Natural killer cell treated with Interleukin-12 subunit alpha and Interleukin-12 subunit beta and Interleukin-15 and Interleukin-18, amount 100 ng/mL, for 72 hours (primary cell): ENCODE measurements at regions not wholly inside any gene's neighbourhood (a gene's known extent, or its start where the extent isn't known, plus 50 kb on each side); places are given as distances from the start of the nearest gene placed in this dataset.
A peak's percentile ranks its signal among the peaks of the same experiment; 100 is the strongest.
"Not testable (repeated sequence)": the region's sequence is repeated elsewhere in the genome, so short reads cannot be mapped to it uniquely, and the experiment has no call there.

Experiments used
- ATAC-seq, 2 donors: fragments of 150-1000 bp; cut with Tn5 transposase in 1 of 2; sonication (Bioruptor Pico), chemical (Tn5 transposase) in 1 of 2; 2 replicates each; pipeline ENCODE4 v1.10.0; 2021
- DNase-seq: peaks from one replicate; pipeline ENCODE4 v3.0.0; 2022; ENCODE audit warnings: low spot score
- H3K27ac Mint-ChIP-seq, 2 donors: 1 replicate in 1 of 2; 2 replicates in 1 of 2; pipeline ENCODE4 v1.8.0; 2022; ENCODE audit warnings: mixed read lengths in 2 of 2, mild to moderate bottlenecking in 1 of 2, moderate library complexity in 1 of 2
- H3K27me3 Mint-ChIP-seq, 2 donors: 1 replicate in 1 of 2; 2 replicates in 1 of 2; pipeline ENCODE4 v1.8.0; 2022; ENCODE audit warnings: mixed read lengths in 2 of 2
- H3K36me3 Mint-ChIP-seq: one replicate; pipeline ENCODE4 v1.8.0; 2022; ENCODE audit warnings: mixed read lengths
- H3K4me1 Mint-ChIP-seq, 2 donors: 1 replicate in 1 of 2; 2 replicates in 1 of 2; pipeline ENCODE4 v1.8.0; 2022; ENCODE audit warnings: low read depth in 2 of 2, mixed read lengths in 2 of 2, mild to moderate bottlenecking in 1 of 2
- H3K4me3 Mint-ChIP-seq: one replicate; pipeline ENCODE4 v1.8.0; 2022; ENCODE audit warnings: mixed read lengths
- H3K9me3 Mint-ChIP-seq: 2 replicates; pipeline ENCODE4 v1.8.0; 2022; ENCODE audit warnings: mixed read lengths

- not testable (repeated sequence) for H3K36me3 Mint-ChIP-seq, DNase-seq, H3K9me3 Mint-ChIP-seq, ATAC-seq, H3K4me3 Mint-ChIP-seq, H3K27me3 Mint-ChIP-seq, H3K27ac Mint-ChIP-seq
- H3K4me1 Mint-ChIP-seq = peaks cover 0 to 16% of the 10 kb centered on the region in 2 donors
These were observed 71.5 kb downstream of the WSB1 start for GRCh38 chr17:27365329-27365945.

GRCh38 chr17:27366437-27366836 lies 72.5 kb downstream of the WSB1 start:
- DNase-seq (no peak), ATAC-seq (no peak)
- Mint-ChIP-seq H3K9me3 (no peaks in the 10 kb centered on the region), H3K27ac (no peak overlapping the region), H3K36me3 (peaks cover 7% of the 10 kb centered on the region), H3K4me3 (no peak overlapping the region), H3K27me3 (peaks cover 0 to under 1% of the 10 kb centered on the region in 2 donors), H3K4me1 (peaks cover 0 to 10% of the 10 kb centered on the region in 2 donors)

- peaks cover 0 to 7% of the 10 kb centered on the region in 2 donors for H3K4me1 Mint-ChIP-seq
- peaks cover 12% of the 10 kb centered on the region for H3K36me3 Mint-ChIP-seq
- H3K4me3 Mint-ChIP-seq = no peak overlapping the region
- no peaks in the 10 kb centered on the region for H3K9me3 Mint-ChIP-seq
- peaks cover 3 to 7% of the 10 kb centered on the region in 2 donors for H3K27me3 Mint-ChIP-seq
- no peak for ATAC-seq
- no peak for DNase-seq
- H3K27ac Mint-ChIP-seq = peak overlapping the region in 1 of 2 donors; percentile 12
These were observed 73.4 kb downstream of the WSB1 start for GRCh38 chr17:27367121-27367981.

GRCh38 chr17:27368151-27368795 lies 74.4 kb downstream of the WSB1 start:
- H3K36me3 Mint-ChIP-seq = peaks cover 17% of the 10 kb centered on the region
- peaks cover 5 to 13% of the 10 kb centered on the region in 2 donors for H3K27me3 Mint-ChIP-seq
- H3K27ac Mint-ChIP-seq = peak overlapping the region in 1 of 2 donors; percentile 12
- no peak for DNase-seq
- no peak overlapping the region for H3K4me3 Mint-ChIP-seq
- no peaks in the 10 kb centered on the region for H3K9me3 Mint-ChIP-seq
- ATAC-seq = no peak
- H3K4me1 Mint-ChIP-seq = peaks cover 0 to 7% of the 10 kb centered on the region in 2 donors

GRCh38 chr17:27368980-27369379 lies 75.1 kb downstream of the WSB1 start:
- H3K4me3 Mint-ChIP-seq = no peak overlapping the region
- ATAC-seq (no peak), DNase-seq (no peak)
- peaks cover 5 to 14% of the 10 kb centered on the region in 2 donors for H3K27me3 Mint-ChIP-seq
- H3K4me1 Mint-ChIP-seq = peaks cover 0 to 7% of the 10 kb centered on the region in 2 donors
- peaks cover 20% of the 10 kb centered on the region for H3K36me3 Mint-ChIP-seq
- H3K27ac Mint-ChIP-seq = no peak overlapping the region
- H3K9me3 Mint-ChIP-seq = no peaks in the 10 kb centered on the region

GRCh38 chr17:27370776-27371175 lies 76.9 kb downstream of the WSB1 start:
- Mint-ChIP-seq H3K36me3 (peaks cover 20% of the 10 kb centered on the region), H3K4me1 (peaks cover 0 to 7% of the 10 kb centered on the region in 2 donors), H3K9me3 (no peaks in the 10 kb centered on the region), H3K4me3 (no peak overlapping the region), H3K27me3 (peaks cover 8 to 19% of the 10 kb centered on the region in 2 donors), H3K27ac (no peak overlapping the region)
- ATAC-seq (no peak), DNase-seq (no peak)

GRCh38 chr17:27373695-27374094 lies 79.8 kb downstream of the WSB1 start:
- peaks cover 20% of the 10 kb centered on the region for H3K36me3 Mint-ChIP-seq
- DNase-seq = not testable (repeated sequence)

GRCh38 chr17:27376637-27377547 lies 79.4 kb upstream of the KSR1 start:
- no peak overlapping the region for H3K27ac Mint-ChIP-seq
- H3K36me3 Mint-ChIP-seq = peaks cover 9% of the 10 kb centered on the region
- DNase-seq (no peak), ATAC-seq (no peak)
- no peaks in the 10 kb centered on the region for H3K9me3 Mint-ChIP-seq
- H3K4me3 Mint-ChIP-seq = no peak overlapping the region
- peaks cover 15 to 26% of the 10 kb centered on the region in 2 donors for H3K27me3 Mint-ChIP-seq
- peaks cover 8 to 16% of the 10 kb centered on the region in 2 donors for H3K4me1 Mint-ChIP-seq

More at GRCh38 chr17:27373695-27374094, 79.8 kb downstream of the WSB1 start:
- H3K4me1 Mint-ChIP-seq, ATAC-seq, H3K27ac Mint-ChIP-seq, H3K9me3 Mint-ChIP-seq, H3K4me3 Mint-ChIP-seq: not testable (repeated sequence)
- H3K27me3 Mint-ChIP-seq = peaks cover 8 to 19% of the 10 kb centered on the region in 2 donors

GRCh38 chr17:27378482-27379175 lies 77.6 kb upstream of the KSR1 start:
- H3K27me3 Mint-ChIP-seq = peaks cover 12 to 17% of the 10 kb centered on the region in 2 donors
- H3K4me3 Mint-ChIP-seq = no peak overlapping the region
- DNase-seq (no peak), ATAC-seq (no peak)
- no peaks in the 10 kb centered on the region for H3K9me3 Mint-ChIP-seq
- no peaks in the 10 kb centered on the region for H3K36me3 Mint-ChIP-seq
- no peak overlapping the region for H3K27ac Mint-ChIP-seq
- H3K4me1 Mint-ChIP-seq = peaks cover 8 to 16% of the 10 kb centered on the region in 2 donors

- H3K4me1 Mint-ChIP-seq = peaks cover 8 to 16% of the 10 kb centered on the region in 2 donors
- H3K27ac Mint-ChIP-seq = no peak overlapping the region
- no peak for ATAC-seq
- H3K4me3 Mint-ChIP-seq = no peak overlapping the region
- H3K9me3 Mint-ChIP-seq = no peaks in the 10 kb centered on the region
- DNase-seq = no peak
- H3K27me3 Mint-ChIP-seq = peaks cover 12 to 17% of the 10 kb centered on the region in 2 donors
- no peaks in the 10 kb centered on the region for H3K36me3 Mint-ChIP-seq
These were observed 76.2 kb upstream of the KSR1 start for GRCh38 chr17:27379888-27380533.

- H3K9me3 Mint-ChIP-seq = no peaks in the 10 kb centered on the region
- no peaks in the 10 kb centered on the region for H3K36me3 Mint-ChIP-seq
- no peak overlapping the region for H3K4me3 Mint-ChIP-seq
- no peak for DNase-seq
- H3K27me3 Mint-ChIP-seq = peaks cover 9 to 13% of the 10 kb centered on the region in 2 donors
- peaks cover 8 to 16% of the 10 kb centered on the region in 2 donors for H3K4me1 Mint-ChIP-seq
- ATAC-seq = no peak
- no peak overlapping the region for H3K27ac Mint-ChIP-seq
These were observed 75.7 kb upstream of the KSR1 start for GRCh38 chr17:27380551-27380950.

GRCh38 chr17:27381007-27381501 lies 75.2 kb upstream of the KSR1 start:
- ATAC-seq (peak; percentile 88 to 90), DNase-seq (peak; percentile 84)
- Mint-ChIP-seq H3K27ac (no peak overlapping the region), H3K9me3 (no peaks in the 10 kb centered on the region), H3K36me3 (no peaks in the 10 kb centered on the region), H3K4me1 (peaks cover 8 to 16% of the 10 kb centered on the region in 2 donors), H3K4me3 (peak overlapping the region; percentile 6), H3K27me3 (peaks cover 9 to 13% of the 10 kb centered on the region in 2 donors)
